Ishikawa (cell line): ENCODE measurements at regions not wholly inside any gene's neighbourhood (a gene's known extent, or its start where the extent isn't known, plus 50 kb on each side); places are given as distances from the start of the nearest gene placed in this dataset.

Experiments
- CEBPB ChIP-seq: IDR thresholded peaks from 2 replicates; pipeline ENCODE4 v1.6.1; 2012
- CREB1 ChIP-seq: IDR thresholded peaks from 2 replicates; pipeline ENCODE4 v1.6.1; 2012; ENCODE audit warnings: low read depth
- EGR1 ChIP-seq: IDR thresholded peaks from 2 replicates; pipeline ENCODE4 v1.6.1; 2012
- EP300 ChIP-seq: IDR thresholded peaks from 2 replicates; pipeline ENCODE4 v1.6.1; 2012; ENCODE audit warnings: borderline replicate concordance
- FOXM1 ChIP-seq: IDR thresholded peaks from 2 replicates; pipeline ENCODE4 v1.6.1; 2012; ENCODE audit warnings: low read depth, borderline replicate concordance
- MAX ChIP-seq: IDR thresholded peaks from 2 replicates; pipeline ENCODE4 v1.6.1; 2012
- NFIC ChIP-seq: IDR thresholded peaks from 2 replicates; pipeline ENCODE4 v1.6.1; 2012
- RAD21 ChIP-seq: IDR thresholded peaks from 2 replicates; pipeline ENCODE4 v1.6.1; 2012; ENCODE audit warnings: low read depth
- TAF1 ChIP-seq: IDR thresholded peaks from 2 replicates; pipeline ENCODE4 v1.6.1; 2012; ENCODE audit warnings: low read depth, mild to moderate bottlenecking
- TCF12 ChIP-seq: IDR thresholded peaks from 2 replicates; pipeline ENCODE4 v1.6.1; 2012; ENCODE audit warnings: low read depth
- TEAD4 ChIP-seq: IDR thresholded peaks from 2 replicates; pipeline ENCODE4 v1.6.1; 2012
- YY1 ChIP-seq: IDR thresholded peaks from 2 replicates; pipeline ENCODE4 v1.6.1; 2012; ENCODE audit warnings: low read depth
- ZBTB7A ChIP-seq: IDR thresholded peaks from 2 replicates; pipeline ENCODE4 v1.6.1; 2012; ENCODE audit warnings: low read depth
- TF ChIP-seq, protein P1 (sequence below): IDR thresholded peaks from 2 replicates; pipeline ENCODE4 v1.6.1; 2012; ENCODE audit warnings: low read depth, mild to moderate bottlenecking

DNA sequence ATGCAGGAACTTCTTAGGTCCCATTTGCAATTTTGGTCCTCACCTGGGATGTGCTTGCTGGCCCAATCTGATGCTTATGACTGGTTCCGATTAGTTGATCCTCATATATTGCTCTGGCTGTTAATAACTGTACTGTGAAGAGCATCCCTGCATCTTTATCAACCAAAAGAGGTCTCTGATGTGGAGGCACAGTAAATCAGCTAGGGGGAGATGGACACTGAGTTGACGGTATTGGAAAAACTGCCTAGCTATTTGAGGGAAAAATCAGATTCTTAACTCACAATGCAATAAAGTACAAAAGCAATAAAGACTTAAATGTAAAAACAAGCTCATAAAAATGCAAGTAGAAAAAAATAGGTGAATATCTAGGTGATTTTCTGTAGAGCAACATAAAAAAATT lies 188.0 kb upstream of the TCF4 start:
- TF ChIP-seq YY1, result no peak
- no peak for TF ChIP-seq NFIC
- TF ChIP-seq MAX, result no peak
- no peak for TF ChIP-seq FOXM1
- TF ChIP-seq CEBPB, result no peak
- TF ChIP-seq TEAD4, result no peak
- TF ChIP-seq, protein P1, sequence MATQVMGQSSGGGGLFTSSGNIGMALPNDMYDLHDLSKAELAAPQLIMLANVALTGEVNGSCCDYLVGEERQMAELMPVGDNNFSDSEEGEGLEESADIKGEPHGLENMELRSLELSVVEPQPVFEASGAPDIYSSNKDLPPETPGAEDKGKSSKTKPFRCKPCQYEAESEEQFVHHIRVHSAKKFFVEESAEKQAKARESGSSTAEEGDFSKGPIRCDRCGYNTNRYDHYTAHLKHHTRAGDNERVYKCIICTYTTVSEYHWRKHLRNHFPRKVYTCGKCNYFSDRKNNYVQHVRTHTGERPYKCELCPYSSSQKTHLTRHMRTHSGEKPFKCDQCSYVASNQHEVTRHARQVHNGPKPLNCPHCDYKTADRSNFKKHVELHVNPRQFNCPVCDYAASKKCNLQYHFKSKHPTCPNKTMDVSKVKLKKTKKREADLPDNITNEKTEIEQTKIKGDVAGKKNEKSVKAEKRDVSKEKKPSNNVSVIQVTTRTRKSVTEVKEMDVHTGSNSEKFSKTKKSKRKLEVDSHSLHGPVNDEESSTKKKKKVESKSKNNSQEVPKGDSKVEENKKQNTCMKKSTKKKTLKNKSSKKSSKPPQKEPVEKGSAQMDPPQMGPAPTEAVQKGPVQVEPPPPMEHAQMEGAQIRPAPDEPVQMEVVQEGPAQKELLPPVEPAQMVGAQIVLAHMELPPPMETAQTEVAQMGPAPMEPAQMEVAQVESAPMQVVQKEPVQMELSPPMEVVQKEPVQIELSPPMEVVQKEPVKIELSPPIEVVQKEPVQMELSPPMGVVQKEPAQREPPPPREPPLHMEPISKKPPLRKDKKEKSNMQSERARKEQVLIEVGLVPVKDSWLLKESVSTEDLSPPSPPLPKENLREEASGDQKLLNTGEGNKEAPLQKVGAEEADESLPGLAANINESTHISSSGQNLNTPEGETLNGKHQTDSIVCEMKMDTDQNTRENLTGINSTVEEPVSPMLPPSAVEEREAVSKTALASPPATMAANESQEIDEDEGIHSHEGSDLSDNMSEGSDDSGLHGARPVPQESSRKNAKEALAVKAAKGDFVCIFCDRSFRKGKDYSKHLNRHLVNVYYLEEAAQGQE, result no peak
- no peak for TF ChIP-seq EGR1
- no peak for TF ChIP-seq CREB1
- TF ChIP-seq TCF12, result no peak
- no peak for TF ChIP-seq TAF1
- no peak for TF ChIP-seq EP300
- no peak for TF ChIP-seq RAD21
- TF ChIP-seq ZBTB7A, result no peak
